Smooth muscle cell of the brain vasculature (primary cell): ENCODE measurements at regions not wholly inside any gene's neighbourhood (a gene's known extent, or its start where the extent isn't known, plus 50 kb on each side); places are given as distances from the start of the nearest gene placed in this dataset.
"Not testable (repeated sequence)": the region's sequence is repeated elsewhere in the genome, so short reads cannot be mapped to it uniquely, and the experiment has no call there.

Experiments
- DNase-seq: peaks from one replicate; pipeline ENCODE4 v3.0.0-alpha.2; 2012; ENCODE audit warnings: low read depth, low spot score

DNA sequence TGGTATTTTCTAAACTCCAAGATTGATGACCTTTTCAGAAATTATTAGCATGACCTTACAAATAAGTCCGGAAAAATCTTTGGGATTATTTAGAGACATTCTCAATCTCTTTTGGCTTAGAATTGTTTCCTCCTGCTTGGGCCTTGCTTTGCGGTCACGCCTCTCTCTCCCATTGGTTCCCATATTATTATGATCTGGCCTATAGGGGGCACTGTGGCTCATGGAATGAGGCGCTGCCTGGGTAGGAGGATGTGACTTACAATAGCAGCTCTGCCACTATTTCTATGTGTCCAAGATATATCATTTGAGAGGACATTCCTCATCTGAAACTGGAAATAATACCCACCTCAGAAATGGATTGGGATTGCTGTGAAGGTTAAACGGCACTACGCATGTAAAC lies 464.9 kb downstream of the MFSD1 start:
- no peak for DNase-seq

DNA sequence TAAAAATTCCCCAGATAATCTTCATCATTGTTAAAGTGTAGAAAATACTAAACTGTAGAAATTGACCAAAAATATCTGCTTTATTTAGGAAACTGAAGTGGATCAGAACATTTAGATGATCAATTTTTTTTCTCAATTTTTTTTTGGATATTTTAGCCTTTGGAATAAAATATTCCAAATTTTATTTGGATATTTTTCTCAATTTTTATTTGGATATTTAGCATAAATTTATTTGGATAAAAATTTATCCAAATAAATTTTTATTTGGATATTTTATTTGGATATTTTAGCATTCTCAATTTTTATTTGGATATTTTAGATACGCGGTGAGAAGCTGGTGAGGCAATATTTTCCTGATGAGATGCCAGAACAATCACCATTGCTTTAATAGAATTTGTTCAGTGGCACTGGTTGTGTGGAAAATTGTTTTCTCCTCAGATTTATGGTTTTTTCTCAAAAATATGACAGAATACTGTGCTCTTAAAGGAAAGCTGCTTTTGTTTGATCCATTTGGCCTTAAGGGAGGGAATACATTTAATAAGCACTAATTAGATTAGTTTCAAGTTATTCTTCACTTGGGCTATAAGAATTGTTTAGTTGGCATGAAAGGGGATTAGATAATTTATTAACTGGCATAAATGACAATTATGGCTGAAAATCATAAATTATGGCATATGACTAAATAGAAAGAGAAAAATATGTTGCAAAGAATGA lies 470.1 kb downstream of the MFSD1 start:
- no peak for DNase-seq

DNA sequence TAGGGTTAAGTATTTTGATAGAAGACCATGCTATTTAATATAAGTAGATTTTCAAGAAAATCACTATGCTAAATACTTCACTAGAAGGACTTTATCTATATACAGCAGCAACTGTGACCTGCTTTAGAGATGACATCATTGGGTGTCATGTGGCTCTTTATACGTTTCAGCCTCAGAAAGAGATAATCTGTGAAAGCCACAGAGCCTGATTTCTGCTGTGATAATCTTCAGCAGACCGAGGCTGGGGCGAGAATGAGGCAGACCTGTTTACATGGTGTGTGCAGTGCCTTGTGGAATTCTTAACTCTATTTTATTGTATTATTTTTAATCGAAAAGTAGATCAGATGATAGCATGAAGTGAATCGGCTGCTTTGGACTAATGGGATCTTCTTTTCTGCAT lies 471.2 kb downstream of the MFSD1 start:
- no peak for DNase-seq

DNA sequence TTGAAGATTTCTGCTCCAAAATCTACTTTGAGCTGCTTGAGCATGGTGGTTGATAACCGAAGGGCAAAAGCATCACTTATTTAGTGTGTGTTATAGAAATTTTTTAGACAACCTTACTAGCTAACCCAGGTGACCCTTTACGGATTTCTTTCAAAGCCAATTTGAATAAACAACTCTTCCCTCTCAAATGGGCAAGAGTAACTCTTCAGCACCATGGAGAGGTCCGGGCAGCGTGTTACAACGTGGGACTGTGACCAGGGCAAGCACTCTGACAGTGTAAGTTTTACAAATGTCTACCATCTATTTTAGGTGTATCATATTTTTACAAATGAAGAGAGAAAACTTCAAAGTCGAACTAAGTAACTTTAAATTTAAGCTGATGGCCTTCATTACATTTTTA lies 471.8 kb downstream of the MFSD1 start:
- DNase-seq, result peak; percentile 18

DNA sequence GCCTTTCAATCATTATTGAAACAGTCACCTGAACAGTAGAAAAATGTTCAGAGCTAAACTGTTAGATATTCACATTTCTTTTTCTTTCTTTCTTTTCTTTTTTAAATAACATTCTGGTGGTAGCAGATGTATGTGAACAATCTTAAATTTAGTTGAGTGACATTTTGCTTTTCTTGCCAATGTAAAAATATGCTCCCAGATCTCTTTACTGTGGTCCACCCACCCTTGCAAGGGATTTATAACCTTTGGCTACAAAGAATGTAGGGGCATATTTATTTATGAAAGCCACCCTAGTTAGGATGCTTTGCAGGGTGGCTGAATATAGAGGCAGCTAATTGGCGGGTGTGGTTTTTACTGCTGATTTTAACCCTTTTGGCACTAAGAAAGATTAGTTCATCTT lies 473.9 kb downstream of the MFSD1 start:
- no peak for DNase-seq

DNA sequence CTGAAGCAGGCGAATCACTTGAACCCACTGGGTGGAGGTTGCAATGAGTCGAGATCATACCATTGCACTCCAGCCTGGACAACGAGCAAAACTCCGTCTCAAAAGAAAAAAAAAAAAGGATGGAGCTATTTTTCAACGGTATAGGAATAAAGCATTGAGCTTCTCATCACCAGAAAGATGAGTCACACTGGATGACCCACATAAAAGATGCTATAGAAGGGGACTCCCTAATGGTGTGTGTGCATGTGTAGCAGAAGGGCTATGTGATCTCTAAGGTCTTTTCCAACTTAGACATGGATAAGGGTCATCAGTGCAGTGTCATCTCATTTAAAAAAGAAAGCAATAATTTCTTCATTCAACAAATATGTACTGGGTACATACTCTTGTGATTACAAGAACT lies 476.0 kb downstream of the MFSD1 start:
- no peak for DNase-seq

DNA sequence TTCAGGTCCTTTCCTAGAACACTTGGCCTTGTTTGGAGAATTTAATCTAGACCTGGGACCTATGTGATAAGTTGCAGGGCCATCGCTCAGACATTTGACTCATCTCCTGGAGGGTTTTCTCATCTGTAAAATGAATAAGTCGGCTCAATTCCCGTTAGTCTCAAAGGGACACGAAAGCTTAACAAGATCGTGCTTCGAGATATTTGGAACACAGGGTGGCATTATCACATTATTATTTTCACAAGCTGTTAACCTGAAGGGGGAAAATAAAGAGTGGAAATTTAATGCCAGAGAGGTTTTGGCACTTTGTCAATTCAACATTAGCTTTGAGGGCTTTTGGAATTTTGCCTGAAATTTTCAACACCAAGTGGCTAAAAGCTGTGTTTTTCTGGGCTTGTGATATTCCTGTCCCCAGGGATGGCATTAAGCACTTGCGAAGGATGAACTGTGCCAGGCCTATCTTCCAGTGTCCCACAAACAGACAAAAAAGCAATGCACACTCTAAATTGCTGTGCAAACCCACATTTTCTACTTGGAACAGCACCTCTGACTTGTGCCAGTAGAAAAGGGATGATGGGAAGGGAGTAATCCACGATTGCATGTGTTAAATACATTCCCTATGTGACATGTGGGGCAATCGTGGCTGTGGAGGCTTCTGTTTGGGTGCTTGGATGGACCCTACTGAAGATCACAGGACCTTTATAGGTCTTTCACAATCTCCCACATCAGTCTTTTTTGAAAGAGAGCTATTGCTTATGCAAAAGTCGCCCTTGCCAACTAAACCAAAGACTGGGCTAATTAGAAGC lies 478.7 kb downstream of the MFSD1 start:
- DNase-seq, result no peak

DNA sequence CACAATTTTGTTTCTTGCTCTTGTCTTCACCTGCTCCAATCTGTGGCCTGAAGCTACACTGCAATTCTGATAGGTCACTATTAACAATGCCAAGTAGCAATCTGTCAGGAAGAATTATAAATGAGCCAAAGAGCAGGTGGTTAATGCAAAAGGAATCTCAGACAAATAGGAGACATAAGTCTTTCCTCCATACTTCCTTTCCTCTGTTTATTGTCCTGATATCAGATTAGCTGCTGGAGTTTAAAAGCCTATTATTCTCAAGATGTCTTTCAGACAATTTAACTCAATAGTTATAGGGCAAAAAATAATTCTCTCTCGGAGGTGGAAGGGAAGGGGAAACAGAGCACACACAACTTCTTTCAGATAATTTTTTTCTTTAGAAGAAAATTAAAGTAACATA lies 491.6 kb downstream of the MFSD1 start:
- DNase-seq, result no peak

DNA sequence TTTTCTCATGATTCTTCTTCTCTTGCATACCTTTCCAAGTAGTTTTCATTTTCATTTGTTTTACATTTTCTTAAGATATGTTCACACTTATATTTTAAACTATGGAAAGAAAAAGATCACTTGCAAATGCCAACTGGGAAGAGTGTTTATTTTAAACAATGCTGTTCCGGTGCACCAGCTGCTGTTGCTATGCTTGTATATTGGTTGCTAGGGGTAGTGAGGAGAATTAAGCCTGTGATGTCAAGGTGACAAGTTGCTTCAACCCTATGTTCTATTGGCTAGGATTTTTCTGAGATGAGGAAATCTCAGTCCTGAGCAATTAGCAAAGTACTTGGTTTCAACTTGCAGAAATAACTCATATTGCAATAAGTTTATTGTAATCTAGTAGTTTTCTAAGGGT lies 500.1 kb downstream of the MFSD1 start:
- no peak for DNase-seq

DNA sequence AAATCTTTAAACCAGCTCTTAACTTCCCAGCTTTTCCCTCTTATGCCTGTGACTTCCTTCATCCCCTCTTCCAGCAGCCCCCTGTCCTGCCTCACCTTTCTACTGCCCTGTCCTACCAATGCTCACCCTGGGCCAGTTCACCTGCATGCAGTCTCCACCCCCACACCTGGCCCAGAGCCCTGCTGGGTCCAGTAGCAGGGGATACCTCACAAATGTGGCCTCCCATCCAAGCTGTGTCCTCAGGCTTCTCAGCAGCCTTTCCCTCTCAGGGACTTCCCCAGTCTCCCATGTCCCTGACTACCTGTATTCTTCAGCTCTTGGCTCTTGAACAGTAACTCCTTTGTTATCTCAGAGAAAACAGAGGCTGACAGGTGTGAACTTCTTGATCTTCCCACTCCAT lies 503.2 kb downstream of the MFSD1 start:
- no peak for DNase-seq

DNA sequence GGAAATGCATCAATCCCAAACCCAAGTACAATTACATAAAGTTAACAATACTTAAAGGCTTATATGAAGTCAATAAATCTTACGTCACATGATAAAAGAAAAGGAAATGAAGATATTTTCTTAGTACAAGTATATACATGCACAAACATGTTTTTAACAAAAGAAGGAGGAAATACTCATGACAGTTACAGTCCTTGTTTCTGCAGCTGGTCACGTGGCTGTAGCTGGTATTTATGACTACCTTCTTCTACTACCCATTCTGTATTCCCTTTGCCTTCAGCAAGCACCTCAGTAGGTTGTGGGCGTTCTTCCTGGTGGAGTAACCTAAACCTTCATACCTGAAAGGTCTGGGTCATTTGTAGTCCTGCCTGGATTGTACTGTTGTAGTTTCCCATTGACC lies 514.9 kb downstream of the MFSD1 start:
- not testable (repeated sequence) for DNase-seq

DNA sequence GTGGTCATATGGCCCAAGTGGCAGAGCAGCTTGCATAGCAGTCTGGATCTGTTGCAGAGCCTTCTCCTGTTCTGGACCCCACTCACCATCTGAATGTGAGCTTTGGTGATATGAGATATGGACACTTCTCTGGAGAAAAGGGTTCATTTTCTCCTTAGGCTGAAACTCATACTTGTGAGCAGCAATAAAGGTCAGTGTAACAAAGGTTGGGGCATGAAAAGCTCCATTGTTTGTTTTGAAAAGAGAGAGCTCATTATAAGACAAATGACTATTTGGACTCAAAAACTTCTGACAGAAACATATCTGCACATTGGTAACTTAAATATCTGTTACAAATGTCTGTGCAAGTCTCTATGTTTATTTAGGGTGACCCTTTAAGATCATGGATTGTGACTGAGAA lies 517.3 kb downstream of the MFSD1 start:
- DNase-seq, result no peak

DNA sequence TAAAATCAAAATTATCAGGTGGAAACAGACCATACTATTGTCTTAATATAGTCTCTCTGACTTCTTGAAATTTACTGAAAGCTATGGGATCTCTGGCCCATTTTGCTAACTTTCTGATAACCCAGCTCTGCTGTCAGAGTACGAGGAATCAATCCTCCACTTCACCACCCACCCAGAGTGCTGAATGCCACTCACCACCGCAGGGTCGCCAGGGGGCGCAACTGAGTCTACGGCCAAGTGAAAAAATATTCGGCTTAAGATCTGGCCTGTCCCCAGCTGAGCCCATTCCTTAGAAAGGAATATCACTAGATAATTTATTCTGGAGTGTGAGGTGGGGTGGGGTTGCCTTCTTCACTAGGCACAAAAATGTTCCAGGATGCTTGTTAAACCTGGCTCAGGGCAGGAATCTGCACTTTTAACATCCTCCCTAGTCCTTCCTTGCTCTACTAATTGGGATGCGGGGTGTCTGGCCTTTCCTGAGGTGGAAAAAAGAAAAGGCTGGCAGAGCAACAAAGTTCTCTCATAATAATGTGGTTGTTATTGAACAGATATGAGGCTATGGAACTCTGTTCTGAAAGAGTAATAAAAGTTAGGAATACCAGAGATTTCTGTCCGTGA lies 520.6 kb downstream of the MFSD1 start:
- DNase-seq, result peak; percentile 6

DNA sequence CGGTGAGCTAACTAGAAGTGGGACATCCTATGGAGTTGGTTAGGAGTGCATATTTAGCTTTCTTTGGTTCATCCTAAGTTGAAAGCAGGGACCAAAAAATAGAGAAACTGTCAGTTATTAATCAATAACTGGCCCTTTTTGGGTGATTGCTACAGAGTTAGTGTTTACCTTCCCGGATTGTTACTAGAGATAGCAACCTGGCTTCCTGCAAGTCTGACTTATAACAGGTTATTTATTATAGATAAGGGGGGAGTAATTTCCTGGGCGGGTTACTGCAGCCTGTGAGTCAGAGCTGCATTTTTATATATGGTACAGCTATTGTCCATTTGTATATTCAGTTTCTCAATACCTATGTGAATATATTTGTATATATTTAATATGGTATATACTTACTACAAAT lies 522.0 kb downstream of the MFSD1 start:
- no peak for DNase-seq

DNA sequence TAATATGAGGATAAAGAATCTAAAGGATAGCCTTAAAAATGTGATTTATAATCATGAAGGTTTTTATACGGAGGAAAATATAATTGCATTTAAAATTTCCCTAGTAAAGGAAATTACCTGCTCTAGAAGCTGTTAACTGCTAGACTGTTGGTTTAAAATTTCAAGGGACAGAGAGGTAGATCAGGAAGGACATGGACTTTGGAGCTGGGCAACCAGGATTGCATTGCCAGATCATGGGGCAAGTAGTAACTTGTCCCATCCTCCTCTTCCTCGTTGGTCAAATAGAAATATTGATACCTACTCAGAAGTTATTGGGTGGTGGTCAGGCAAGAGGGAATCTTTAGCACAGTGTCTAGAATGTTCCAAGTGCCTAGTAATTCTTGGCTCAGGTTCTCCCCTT lies 525.1 kb downstream of the MFSD1 start:
- no peak for DNase-seq

DNA sequence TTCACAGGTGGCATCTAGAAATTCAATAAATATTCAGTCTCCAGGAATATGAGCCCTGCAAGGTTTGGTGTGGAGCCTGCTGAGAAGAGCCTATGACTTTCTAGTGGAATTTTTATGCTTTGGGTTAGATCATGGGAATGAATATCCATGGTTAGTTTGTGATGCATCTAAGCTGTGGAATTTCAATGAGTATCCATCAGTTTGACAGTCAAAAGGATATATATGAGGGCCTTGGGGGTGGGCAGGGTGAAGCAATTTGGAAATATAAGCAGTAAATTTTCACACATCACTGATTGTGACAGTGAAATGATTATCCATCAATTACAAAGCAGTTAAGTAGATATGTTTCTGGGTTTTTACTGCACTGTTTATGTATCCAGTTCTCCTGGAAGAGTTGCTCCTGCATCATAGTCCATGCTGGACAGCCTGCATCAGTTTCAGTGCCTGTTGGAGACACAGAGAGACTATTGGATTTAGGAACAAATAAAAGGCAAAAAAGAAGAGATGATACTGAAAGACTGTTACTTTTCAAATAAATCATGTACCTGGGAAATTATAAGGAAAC lies 530.8 kb downstream of the MFSD1 start:
- no peak for DNase-seq

DNA sequence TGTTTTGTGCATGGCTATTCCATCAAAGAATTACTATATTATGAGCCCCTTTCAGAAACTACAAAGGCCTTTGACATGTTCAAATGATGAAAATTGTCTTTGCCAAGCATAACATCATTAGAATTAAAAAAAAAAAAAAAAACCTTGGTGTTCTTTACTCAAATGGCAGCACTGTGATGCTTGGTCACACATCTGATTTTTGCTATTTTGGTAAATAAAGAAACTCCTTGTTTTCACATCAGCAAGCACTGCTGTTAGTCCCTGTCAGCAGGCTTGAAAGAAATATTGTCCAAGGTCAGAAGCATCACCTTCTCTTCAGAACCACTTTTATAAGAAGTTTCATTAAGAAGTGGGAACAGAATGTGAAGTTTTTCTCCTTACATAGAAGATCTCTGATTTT lies 537.3 kb downstream of the MFSD1 start:
- DNase-seq, result no peak

DNA sequence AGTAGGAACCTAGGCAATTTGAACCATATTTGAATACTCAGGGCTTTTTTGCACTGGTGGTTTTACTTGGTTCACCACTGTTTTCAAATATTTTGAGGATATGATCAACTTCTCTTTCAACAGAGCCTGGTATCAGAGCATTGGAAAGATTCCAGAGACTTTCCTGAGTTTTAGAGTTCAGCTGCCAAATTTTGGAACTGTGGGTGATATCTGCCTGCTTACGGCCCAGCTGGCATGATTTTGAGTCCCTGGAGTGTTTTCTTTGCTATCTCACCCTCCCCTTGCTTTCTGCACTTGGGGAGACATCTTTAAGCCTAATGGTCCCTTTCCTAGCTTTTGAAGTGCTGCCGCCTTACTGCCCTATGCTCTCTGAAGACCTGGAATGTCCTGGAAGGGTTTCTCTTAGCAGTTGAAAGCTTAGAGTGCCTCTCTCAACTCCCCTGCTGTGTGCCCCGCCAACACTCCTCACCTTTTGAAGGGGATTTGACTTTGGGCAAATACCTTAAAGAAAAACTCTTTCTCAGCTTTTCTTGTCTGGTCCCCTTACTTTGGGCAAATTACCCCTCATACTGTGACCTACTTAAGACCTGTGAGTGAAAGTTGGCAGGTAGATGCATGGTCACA lies 539.1 kb downstream of the MFSD1 start:
- DNase-seq, result no peak

DNA sequence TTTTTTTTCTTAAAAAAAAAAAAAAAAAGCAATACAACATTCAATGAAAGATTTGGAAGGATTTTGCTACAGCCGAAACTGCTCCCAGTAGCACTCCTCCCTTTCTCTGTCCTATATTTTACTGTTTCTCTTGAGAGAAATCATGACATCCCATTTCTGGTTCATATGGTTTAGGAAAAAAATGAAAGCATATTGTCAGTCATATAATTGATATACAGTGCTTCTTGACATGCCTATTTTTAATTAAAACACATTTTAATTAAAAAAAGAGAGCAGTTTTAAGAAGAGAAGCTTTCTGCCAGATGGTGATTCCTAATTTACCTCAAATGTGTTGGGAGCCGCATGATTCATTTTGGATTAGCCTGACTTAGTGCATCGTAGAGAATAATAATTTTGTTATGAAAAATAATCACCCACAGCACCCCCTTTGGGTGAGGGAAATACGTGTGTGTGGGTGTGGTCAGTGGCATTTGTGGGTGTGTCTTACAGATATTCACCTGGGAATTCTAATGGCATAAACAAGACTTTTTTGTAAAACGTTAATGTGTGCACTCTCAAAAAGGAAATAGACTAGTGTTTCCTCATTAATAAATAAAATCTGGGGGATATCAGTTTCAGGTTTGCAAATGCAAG lies 544.5 kb downstream of the MFSD1 start:
- DNase-seq, result no peak

DNA sequence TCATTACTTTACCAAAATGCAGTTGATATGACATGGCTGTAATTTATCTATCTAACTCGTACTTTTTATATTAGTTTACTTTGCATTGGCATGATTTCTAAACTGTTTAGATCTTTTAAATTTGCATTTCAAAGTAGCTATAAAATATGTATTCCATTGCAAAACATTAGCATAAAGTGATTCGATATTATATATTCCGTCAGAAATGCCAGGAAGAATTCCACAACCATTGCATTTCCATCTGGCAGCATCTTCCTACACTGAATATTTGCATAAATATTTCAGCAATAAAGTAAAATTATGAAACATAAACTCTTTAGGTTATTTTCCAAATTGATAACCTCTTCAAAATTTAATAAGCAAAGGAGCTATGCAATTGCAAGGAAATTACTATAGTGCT lies 546.6 kb downstream of the MFSD1 start:
- DNase-seq, result no peak

DNA sequence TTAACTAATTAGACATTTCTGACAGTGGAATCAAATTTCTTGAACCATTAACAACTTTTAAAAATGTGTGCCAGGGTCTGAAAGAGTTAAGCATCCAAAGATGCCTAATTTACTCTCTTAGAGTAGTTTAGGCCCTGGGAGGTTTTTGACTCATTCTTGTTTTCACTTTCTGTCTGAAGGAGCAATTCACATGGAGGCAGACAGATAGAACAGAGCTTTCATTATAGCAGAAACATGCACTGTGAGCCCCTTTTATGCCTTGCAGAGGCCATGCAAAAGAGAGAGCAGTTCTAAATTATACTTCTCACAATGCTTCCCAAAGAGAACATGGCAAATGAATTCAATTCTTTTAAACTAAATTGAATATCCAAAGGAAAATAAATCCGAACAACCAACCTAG lies 554.8 kb downstream of the MFSD1 start:
- DNase-seq, result no peak

DNA sequence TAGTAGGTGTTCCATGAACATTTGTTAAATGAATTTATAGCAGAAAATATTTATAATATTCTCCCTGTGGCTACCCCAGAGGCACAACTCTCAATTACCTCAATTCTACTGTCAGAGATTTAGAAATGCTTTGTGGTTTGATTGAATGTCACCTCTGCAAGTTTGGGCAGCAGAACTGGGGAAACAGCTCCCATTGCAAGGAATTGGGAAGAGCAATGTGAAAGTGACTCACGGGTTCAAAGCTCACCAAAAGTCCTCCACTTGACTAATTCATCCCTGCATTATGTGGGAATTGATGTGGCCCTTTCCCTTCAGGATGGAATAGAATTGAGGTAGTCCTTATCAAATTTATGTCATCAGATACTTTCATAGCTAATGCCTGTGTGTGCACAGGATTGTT lies 562.7 kb downstream of the MFSD1 start:
- no peak for DNase-seq
